ENCODE measurements at regions not wholly inside any gene's neighbourhood (a gene's known extent, or its start where the extent isn't known, plus 50 kb on each side); places are given as distances from the start of the nearest gene placed in this dataset.

- WGBS, 2 donors, result 63 to 70% methylated on average over 5 of the region's 5 CpGs
- DNase-seq (no peak), ATAC-seq (ENCODE audit: low FRiP score in 2 of 2) (no peak)
- TF ChIP-seq POLR2A (IDR thresholded peaks at IDR 0.05), result no peak
- TF ChIP-seq, protein P1, sequence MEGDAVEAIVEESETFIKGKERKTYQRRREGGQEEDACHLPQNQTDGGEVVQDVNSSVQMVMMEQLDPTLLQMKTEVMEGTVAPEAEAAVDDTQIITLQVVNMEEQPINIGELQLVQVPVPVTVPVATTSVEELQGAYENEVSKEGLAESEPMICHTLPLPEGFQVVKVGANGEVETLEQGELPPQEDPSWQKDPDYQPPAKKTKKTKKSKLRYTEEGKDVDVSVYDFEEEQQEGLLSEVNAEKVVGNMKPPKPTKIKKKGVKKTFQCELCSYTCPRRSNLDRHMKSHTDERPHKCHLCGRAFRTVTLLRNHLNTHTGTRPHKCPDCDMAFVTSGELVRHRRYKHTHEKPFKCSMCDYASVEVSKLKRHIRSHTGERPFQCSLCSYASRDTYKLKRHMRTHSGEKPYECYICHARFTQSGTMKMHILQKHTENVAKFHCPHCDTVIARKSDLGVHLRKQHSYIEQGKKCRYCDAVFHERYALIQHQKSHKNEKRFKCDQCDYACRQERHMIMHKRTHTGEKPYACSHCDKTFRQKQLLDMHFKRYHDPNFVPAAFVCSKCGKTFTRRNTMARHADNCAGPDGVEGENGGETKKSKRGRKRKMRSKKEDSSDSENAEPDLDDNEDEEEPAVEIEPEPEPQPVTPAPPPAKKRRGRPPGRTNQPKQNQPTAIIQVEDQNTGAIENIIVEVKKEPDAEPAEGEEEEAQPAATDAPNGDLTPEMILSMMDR (IDR thresholded peaks at IDR 0.05), result no peak
- H3K36me3 ChIP-seq, result no peaks in the 10 kb centered on the region
- no peak overlapping the region for H3K27ac ChIP-seq
- no peaks in the 10 kb centered on the region for H3K9me3 ChIP-seq
- no peaks in the 10 kb centered on the region for H3K4me1 ChIP-seq
- no peak overlapping the region for H3K4me3 ChIP-seq
- H3K27me3 ChIP-seq, result no peaks in the 10 kb centered on the region
Observed at GRCh38 chr4:60589425-60589824, 610.7 kb upstream of the ADGRL3 start.

- no peaks in the 10 kb centered on the region for H3K36me3 ChIP-seq
- no peaks in the 10 kb centered on the region for H3K4me1 ChIP-seq
- TF ChIP-seq EP300 (IDR thresholded peaks at IDR 0.05), result no peak
- no peak for TF ChIP-seq POLR2A (IDR thresholded peaks at IDR 0.05)
- TF ChIP-seq, protein P1 (IDR thresholded peaks at IDR 0.05), result no peak
- no peak for TF ChIP-seq POLR2AphosphoS5 (IDR thresholded peaks at IDR 0.05)
- ATAC-seq (ENCODE audit: low FRiP score in 2 of 2) (no peak), DNase-seq (no peak)
- H3K4me3 ChIP-seq, result no peak overlapping the region
- no peaks in the 10 kb centered on the region for H3K9me3 ChIP-seq
- H3K27me3 ChIP-seq, result no peaks in the 10 kb centered on the region
- H3K27ac ChIP-seq, result no peak overlapping the region
Observed at GRCh38 chr4:60590116-60590515, 610.0 kb upstream of the ADGRL3 start.

DNA sequence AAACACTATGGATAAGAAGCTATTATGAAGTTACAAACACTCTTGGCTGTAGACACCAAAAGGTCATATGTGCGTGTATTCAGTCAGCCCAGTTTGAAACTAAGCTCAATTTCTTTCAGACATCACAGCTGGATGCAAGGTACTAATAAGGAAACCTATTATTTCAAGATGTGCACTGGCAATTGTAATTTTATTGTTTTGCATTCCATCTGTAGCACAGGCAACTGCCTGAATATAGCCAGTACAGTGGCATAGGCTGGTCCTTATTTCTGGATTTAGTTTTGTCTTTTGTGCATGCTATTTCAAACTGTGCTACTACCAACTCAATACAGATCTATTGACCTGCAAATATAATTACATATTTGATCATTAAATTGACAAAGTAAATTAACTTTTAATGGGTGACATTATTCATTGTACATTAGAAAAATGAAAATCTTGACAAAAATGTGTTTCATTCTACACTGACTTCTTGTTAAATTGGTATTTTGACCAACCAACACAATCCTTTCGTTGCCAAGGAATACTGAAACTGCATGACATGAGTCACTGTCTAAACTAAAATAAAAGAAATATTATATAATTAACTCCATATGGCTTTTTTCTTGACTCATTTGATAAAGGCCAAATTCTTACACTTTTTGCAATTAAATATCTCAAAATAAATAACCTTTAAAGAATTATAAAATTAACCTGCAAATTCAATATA lies 594.3 kb upstream of the ADGRL3 start:
- no peak overlapping the region for H3K4me3 ChIP-seq
- ATAC-seq (ENCODE audit: low FRiP score in 2 of 2), result no peak
- H3K4me1 ChIP-seq, result no peaks in the 10 kb centered on the region
- DNase-seq, result no peak
- TF ChIP-seq POLR2AphosphoS5 (IDR thresholded peaks at IDR 0.05), result no peak
- TF ChIP-seq, protein P1 (IDR thresholded peaks at IDR 0.05), result no peak
- no peak for TF ChIP-seq EP300 (IDR thresholded peaks at IDR 0.05)
- TF ChIP-seq POLR2A (IDR thresholded peaks at IDR 0.05), result no peak
- no peaks in the 10 kb centered on the region for H3K36me3 ChIP-seq
- no peaks in the 10 kb centered on the region for H3K9me3 ChIP-seq
- no peaks in the 10 kb centered on the region for H3K27me3 ChIP-seq
- 75 to 79% methylated on average over 2 of the region's 2 CpGs for WGBS, 2 donors
- H3K27ac ChIP-seq, result no peak overlapping the region

- no peak overlapping the region for H3K4me3 ChIP-seq
- ATAC-seq (ENCODE audit: low FRiP score in 2 of 2) (peak in 1 of 2 donors; percentile 53), DNase-seq (no peak)
- H3K4me1 ChIP-seq, result no peaks in the 10 kb centered on the region
- peaks cover 0 to 3% (median 0%) of the 10 kb centered on the region in 4 donors for H3K9me3 ChIP-seq
- TF ChIP-seq POLR2AphosphoS5 (IDR thresholded peaks at IDR 0.05) (no peak), EP300 (IDR thresholded peaks at IDR 0.05) (no peak), POLR2A (IDR thresholded peaks at IDR 0.05) (no peak)
- TF ChIP-seq, protein P1 (IDR thresholded peaks at IDR 0.05), result no peak
- no peaks in the 10 kb centered on the region for H3K36me3 ChIP-seq
- 88 to 94% methylated on average over 9 of the region's 9 CpGs for WGBS, 2 donors
- no peaks in the 10 kb centered on the region for H3K27me3 ChIP-seq
- H3K27ac ChIP-seq, result no peak overlapping the region
Observed at GRCh38 chr4:60611762-60612496, 588.2 kb upstream of the ADGRL3 start.

Data from upper lobe of left lung (tissue), 6 donors.